ENCODE measurements at regions not wholly inside any gene's neighbourhood (a gene's known extent, or its start where the extent isn't known, plus 50 kb on each side); places are given as distances from the start of the nearest gene placed in this dataset.

DNA sequence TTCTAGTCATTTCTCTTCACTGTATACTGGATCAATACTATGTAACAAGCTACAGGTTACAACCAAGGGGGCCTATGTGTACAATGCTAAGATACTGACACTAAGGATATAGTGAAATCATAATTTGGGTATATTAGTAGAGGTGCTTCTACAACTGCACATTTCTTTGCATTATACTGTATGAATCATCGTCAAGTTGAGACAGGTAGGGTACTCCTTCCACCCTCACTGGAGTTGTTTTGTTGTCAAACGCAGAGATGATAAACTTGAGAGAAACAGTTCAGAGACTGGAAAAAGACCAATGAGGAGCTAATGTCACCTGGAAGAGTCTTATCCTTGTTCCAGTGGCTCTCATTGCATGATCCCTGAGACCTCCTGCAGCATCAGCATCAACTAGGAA is 208.2 kb upstream of the PRPS1L1 start:
- H3K4me3 ChIP-seq = no peak overlapping the region
- Mint-ChIP-seq H3K27me3 (ENCODE audit: insufficient read depth, low read depth) (no peaks in the 10 kb centered on the region), H3K36me3 (no peaks in the 10 kb centered on the region), H3K27ac (no peak overlapping the region), H3K4me1 (no peaks in the 10 kb centered on the region), H3K4me3 (no peak overlapping the region), H3K9me3 (no peaks in the 10 kb centered on the region)
- TF ChIP-seq, protein P1, sequence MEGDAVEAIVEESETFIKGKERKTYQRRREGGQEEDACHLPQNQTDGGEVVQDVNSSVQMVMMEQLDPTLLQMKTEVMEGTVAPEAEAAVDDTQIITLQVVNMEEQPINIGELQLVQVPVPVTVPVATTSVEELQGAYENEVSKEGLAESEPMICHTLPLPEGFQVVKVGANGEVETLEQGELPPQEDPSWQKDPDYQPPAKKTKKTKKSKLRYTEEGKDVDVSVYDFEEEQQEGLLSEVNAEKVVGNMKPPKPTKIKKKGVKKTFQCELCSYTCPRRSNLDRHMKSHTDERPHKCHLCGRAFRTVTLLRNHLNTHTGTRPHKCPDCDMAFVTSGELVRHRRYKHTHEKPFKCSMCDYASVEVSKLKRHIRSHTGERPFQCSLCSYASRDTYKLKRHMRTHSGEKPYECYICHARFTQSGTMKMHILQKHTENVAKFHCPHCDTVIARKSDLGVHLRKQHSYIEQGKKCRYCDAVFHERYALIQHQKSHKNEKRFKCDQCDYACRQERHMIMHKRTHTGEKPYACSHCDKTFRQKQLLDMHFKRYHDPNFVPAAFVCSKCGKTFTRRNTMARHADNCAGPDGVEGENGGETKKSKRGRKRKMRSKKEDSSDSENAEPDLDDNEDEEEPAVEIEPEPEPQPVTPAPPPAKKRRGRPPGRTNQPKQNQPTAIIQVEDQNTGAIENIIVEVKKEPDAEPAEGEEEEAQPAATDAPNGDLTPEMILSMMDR (IDR thresholded peaks at IDR 0.05) = no peak
- no peak for TF ChIP-seq EZH2phosphoT487 (IDR thresholded peaks at IDR 0.05)
- TF ChIP-seq EZH2 (IDR thresholded peaks at IDR 0.05) = no peak
- H3K27me3 ChIP-seq = no peaks in the 10 kb centered on the region
- no peak overlapping the region for H3K4me2 ChIP-seq
- H3K79me2 ChIP-seq (ENCODE audit: low read depth) = no peaks in the 10 kb centered on the region
- no peaks in the 10 kb centered on the region for H3F3A ChIP-seq (ENCODE audit: low read depth)
- peaks cover 17% of the 10 kb centered on the region for H3K4me1 ChIP-seq
- no peak overlapping the region for H3K27ac ChIP-seq
- no peak for DNase-seq (ENCODE audit: low spot score)
- H3K36me3 ChIP-seq = no peaks in the 10 kb centered on the region
- no peaks in the 10 kb centered on the region for H3K9me3 ChIP-seq (ENCODE audit: low read depth)
- H2AFZ ChIP-seq (replicated peaks) = no peak overlapping the region
- no peaks in the 10 kb centered on the region for H4K20me1 ChIP-seq (ENCODE audit: low read depth)
- H3K9ac ChIP-seq = no peak overlapping the region

DNA sequence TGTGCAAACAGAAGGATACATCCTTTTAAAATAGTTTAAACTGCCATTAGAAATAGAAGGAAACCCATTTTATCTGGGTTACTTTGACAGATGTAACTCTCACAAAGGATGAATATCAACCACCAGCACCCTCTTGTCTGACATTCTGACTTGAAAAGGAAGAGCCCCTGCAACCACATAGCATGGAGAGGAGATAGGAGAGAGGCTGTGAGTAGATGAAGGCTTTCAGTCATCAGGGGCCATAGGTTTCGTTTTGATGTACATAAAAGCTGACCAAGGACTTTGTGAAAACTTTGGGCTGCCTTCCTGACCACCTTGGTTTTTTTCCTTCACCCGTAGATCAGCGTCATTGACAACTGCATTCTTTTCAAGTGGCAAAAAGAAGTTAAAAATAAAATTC is 211.6 kb upstream of the PRPS1L1 start:
- Histone ChIP-seq H3K4me1 (peaks cover 31% of the 10 kb centered on the region), H3K4me2 (no peak overlapping the region), H3K9ac (no peak overlapping the region), H3K36me3 (no peaks in the 10 kb centered on the region), H3K79me2 (ENCODE audit: low read depth) (no peaks in the 10 kb centered on the region), H4K20me1 (ENCODE audit: low read depth) (no peaks in the 10 kb centered on the region), H3F3A (ENCODE audit: low read depth) (peaks cover 3% of the 10 kb centered on the region), H2AFZ (replicated peaks) (no peak overlapping the region), H3K27me3 (no peaks in the 10 kb centered on the region), H3K9me3 (ENCODE audit: low read depth) (no peaks in the 10 kb centered on the region), H3K27ac (no peak overlapping the region), H3K4me3 (no peak overlapping the region)
- Mint-ChIP-seq H3K4me1 (peaks cover 5% of the 10 kb centered on the region), H3K27me3 (ENCODE audit: insufficient read depth, low read depth) (no peaks in the 10 kb centered on the region), H3K27ac (no peak overlapping the region), H3K36me3 (no peaks in the 10 kb centered on the region), H3K9me3 (no peaks in the 10 kb centered on the region), H3K4me3 (no peak overlapping the region)
- TF ChIP-seq EZH2 (IDR thresholded peaks at IDR 0.05) (no peak), EZH2phosphoT487 (IDR thresholded peaks at IDR 0.05) (no peak)
- TF ChIP-seq, protein P1 (IDR thresholded peaks at IDR 0.05) = no peak
- DNase-seq (ENCODE audit: low spot score) = no peak

DNA sequence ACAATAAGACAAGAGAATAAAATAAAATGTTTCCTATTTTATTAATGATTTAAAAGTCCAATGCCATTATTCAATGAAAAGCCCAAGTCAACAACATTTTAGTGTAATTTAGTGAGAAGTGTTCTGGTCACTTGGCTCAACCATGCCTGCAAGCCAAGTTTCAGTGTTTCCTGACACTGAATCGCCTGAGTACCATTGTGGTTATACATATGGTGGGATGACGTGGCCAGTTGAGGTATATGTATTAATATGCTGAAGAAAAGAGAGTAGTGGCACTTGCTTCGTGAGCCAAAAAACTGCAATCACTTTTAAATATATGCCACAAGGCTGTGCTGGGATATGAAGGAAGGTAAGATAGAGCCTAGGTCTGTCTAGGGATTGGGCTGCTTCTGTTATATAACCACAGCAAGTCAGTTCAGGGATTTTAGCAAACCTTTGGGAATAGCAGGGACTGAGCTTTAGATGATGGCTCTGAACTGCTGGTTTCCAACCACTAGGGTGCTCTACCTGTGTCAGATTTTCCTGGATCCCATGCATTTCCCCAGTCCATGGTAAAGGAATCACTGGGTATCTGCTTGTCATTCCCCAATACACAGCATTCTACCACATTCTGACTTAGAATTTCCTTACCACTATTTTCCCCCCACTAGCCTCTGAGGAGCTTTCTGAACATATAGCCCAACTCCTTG is 214.0 kb upstream of the PRPS1L1 start:
- Mint-ChIP-seq H3K36me3 (no peaks in the 10 kb centered on the region), H3K27me3 (ENCODE audit: insufficient read depth, low read depth) (no peaks in the 10 kb centered on the region), H3K27ac (no peak overlapping the region), H3K4me3 (no peak overlapping the region), H3K9me3 (peaks cover 2% of the 10 kb centered on the region), H3K4me1 (peaks cover 5% of the 10 kb centered on the region)
- Histone ChIP-seq H4K20me1 (ENCODE audit: low read depth) (no peaks in the 10 kb centered on the region), H3K27me3 (no peaks in the 10 kb centered on the region), H3K9ac (no peak overlapping the region), H3F3A (ENCODE audit: low read depth) (peaks cover 4% of the 10 kb centered on the region), H2AFZ (replicated peaks) (no peak overlapping the region), H3K79me2 (ENCODE audit: low read depth) (no peaks in the 10 kb centered on the region), H3K4me2 (no peak overlapping the region), H3K9me3 (ENCODE audit: low read depth) (no peaks in the 10 kb centered on the region), H3K4me1 (peaks cover 31% of the 10 kb centered on the region), H3K36me3 (no peaks in the 10 kb centered on the region), H3K4me3 (no peak overlapping the region), H3K27ac (no peak overlapping the region)
- DNase-seq (ENCODE audit: low spot score) = no peak
- TF ChIP-seq EZH2phosphoT487 (IDR thresholded peaks at IDR 0.05) (no peak), EZH2 (IDR thresholded peaks at IDR 0.05) (no peak)
- TF ChIP-seq, protein P1 (IDR thresholded peaks at IDR 0.05) = no peak

Data from neural progenitor cell (in vitro differentiated cells).